ENCODE measurements at regions not wholly inside any gene's neighbourhood (a gene's known extent, or its start where the extent isn't known, plus 50 kb on each side); places are given as distances from the start of the nearest gene placed in this dataset.

DNA sequence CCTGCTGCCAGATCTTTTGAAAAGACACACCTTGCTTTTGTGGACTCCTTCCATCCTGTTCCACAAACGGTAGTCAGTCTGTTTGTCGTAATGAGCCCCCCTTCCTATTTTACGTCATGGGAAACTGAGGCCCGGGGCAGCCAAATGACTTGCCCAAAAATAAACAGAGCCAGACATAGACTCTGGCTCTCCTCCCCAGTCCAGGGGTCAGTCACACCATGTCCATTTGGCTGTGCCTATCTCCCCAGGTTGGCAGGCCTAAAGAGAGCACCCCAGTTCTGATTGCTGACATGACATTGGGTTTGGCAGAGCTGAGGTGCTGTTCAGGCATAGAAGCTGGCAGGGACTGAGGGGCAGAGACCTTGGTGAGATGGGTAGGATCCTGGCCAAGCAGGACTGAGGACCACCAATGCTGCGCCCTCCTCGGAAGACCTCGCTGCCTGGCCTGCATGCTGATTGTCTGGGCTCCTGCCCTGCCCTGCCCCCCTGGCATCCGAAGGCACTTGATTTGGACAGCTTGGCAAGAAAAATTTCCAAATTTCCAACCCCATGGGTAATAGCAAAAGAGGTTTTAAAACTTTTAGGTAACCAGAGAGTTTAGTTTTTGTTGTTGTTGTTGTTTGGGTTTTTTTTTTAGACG, 335.4 kb downstream of the DYSF start:
- ChIA-PET POLR2A (ENCODE audit: low non-redundant PET) (no interaction called here), CTCF (no interaction called here)
- TF ChIP-seq, protein P1, sequence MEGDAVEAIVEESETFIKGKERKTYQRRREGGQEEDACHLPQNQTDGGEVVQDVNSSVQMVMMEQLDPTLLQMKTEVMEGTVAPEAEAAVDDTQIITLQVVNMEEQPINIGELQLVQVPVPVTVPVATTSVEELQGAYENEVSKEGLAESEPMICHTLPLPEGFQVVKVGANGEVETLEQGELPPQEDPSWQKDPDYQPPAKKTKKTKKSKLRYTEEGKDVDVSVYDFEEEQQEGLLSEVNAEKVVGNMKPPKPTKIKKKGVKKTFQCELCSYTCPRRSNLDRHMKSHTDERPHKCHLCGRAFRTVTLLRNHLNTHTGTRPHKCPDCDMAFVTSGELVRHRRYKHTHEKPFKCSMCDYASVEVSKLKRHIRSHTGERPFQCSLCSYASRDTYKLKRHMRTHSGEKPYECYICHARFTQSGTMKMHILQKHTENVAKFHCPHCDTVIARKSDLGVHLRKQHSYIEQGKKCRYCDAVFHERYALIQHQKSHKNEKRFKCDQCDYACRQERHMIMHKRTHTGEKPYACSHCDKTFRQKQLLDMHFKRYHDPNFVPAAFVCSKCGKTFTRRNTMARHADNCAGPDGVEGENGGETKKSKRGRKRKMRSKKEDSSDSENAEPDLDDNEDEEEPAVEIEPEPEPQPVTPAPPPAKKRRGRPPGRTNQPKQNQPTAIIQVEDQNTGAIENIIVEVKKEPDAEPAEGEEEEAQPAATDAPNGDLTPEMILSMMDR (conservative IDR thresholded peaks at IDR 0.05; ENCODE audit: low read depth, low read length), result no peak
- no TSS peak for BruUV-seq (replicated peaks)
- Histone ChIP-seq H3K36me3 (ENCODE audit: insufficient read depth, low read length, poor library complexity, severe bottlenecking) (no peaks in the 10 kb centered on the region), H3K27me3 (replicated peaks; ENCODE audit: insufficient read depth, low read depth, low read length, poor library complexity) (no peaks in the 10 kb centered on the region), H3K27ac (ENCODE audit: low read depth, low read length, poor library complexity, severe bottlenecking) (no peak overlapping the region), H3K4me1 (ENCODE audit: insufficient read depth, low read length, poor library complexity, severe bottlenecking) (no peaks in the 10 kb centered on the region), H3K9me3 (ENCODE audit: low read depth, low read length, poor library complexity, severe bottlenecking) (no peaks in the 10 kb centered on the region), H3K4me3 (ENCODE audit: low read depth, low read length, poor library complexity, severe bottlenecking) (no peak overlapping the region)
- DNase-seq (ENCODE audit: low spot score), result no peak
- intact Hi-C loops (cut with micrococcal nuclease; ENCODE audit: unreplicated experiment), result no loop called here

DNA sequence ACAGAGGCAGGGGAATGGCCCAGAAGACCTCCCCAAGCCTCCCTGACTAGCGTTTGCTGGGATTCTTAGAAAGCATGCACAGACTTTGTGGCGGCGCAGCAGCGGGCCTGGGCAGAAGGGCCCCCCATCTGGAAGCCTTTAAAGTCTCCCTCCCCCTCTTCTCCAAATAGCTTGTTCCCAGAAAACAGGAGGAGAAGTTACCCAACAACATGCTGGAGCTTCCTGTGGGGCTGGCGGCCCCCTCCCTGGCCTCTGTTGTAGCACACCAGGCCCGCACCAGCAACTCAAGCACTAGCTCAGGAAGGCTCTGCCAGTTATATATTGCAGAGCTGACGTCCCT, 334.8 kb downstream of the DYSF start:
- intact Hi-C loops (cut with micrococcal nuclease; ENCODE audit: unreplicated experiment), result no loop called here
- no peak overlapping the region for H3K27ac ChIP-seq (ENCODE audit: low read depth, low read length, poor library complexity, severe bottlenecking)
- no peaks in the 10 kb centered on the region for H3K9me3 ChIP-seq (ENCODE audit: low read depth, low read length, poor library complexity, severe bottlenecking)
- H3K36me3 ChIP-seq (ENCODE audit: insufficient read depth, low read length, poor library complexity, severe bottlenecking), result no peaks in the 10 kb centered on the region
- DNase-seq (ENCODE audit: low spot score), result no peak
- TF ChIP-seq, protein P1 (conservative IDR thresholded peaks at IDR 0.05; ENCODE audit: low read depth, low read length), result no peak
- no peak for TF ChIP-seq EZH2 (IDR thresholded peaks at IDR 0.05; ENCODE audit: borderline replicate concordance, low read depth, low read length, poor library complexity, severe bottlenecking)
- BruUV-seq (replicated peaks), result no TSS peak
- no peaks in the 10 kb centered on the region for H3K4me1 ChIP-seq (ENCODE audit: insufficient read depth, low read length, poor library complexity, severe bottlenecking)
- H3K4me3 ChIP-seq (ENCODE audit: low read depth, low read length, poor library complexity, severe bottlenecking), result no peak overlapping the region
- no peaks in the 10 kb centered on the region for H3K27me3 ChIP-seq (replicated peaks; ENCODE audit: insufficient read depth, low read depth, low read length, poor library complexity)
- CTCF ChIA-PET, result no interaction called here
- POLR2A ChIA-PET (ENCODE audit: low non-redundant PET), result no interaction called here

DNA sequence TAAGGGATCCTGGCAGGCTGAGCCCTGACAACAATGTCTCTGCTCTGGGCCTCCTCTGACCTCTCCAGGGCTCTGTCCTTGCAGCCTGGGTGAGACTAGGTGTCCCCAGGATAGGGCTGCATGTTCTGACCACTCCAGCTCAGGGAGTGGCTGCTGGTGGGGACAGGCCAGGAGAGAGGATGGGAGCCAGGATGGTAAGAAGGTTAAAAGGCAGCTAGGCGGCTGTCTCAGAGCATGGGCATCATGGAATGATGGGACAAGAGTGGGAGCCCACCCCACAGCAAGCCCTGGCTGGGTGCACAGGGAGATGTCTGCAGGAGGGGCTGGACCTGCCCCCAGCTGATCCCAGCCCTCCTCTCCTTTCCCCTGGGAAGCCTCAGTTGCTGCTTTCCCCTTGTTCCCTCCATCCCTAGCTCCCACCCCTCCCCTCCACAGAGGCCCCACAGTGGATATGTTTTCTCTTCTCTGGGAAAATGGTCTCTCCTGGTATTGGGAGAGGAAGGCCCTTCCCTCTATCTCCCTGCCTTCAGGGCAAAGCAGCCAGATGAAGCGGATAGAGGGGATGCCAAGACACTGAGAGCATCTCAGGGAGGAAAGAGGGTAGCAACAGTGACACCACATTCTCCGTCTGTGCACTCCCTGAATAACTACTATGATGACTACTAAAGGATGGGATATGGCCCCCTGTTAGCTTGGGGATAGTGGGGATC, 334.3 kb downstream of the DYSF start:
- no peak for TF ChIP-seq EZH2 (IDR thresholded peaks at IDR 0.05; ENCODE audit: borderline replicate concordance, low read depth, low read length, poor library complexity, severe bottlenecking)
- TF ChIP-seq, protein P1 (conservative IDR thresholded peaks at IDR 0.05; ENCODE audit: low read depth, low read length), result no peak
- Histone ChIP-seq H3K27me3 (replicated peaks; ENCODE audit: insufficient read depth, low read depth, low read length, poor library complexity) (no peaks in the 10 kb centered on the region), H3K36me3 (ENCODE audit: insufficient read depth, low read length, poor library complexity, severe bottlenecking) (no peaks in the 10 kb centered on the region), H3K27ac (ENCODE audit: low read depth, low read length, poor library complexity, severe bottlenecking) (no peak overlapping the region), H3K9me3 (ENCODE audit: low read depth, low read length, poor library complexity, severe bottlenecking) (no peaks in the 10 kb centered on the region), H3K4me1 (ENCODE audit: insufficient read depth, low read length, poor library complexity, severe bottlenecking) (no peaks in the 10 kb centered on the region), H3K4me3 (ENCODE audit: low read depth, low read length, poor library complexity, severe bottlenecking) (no peak overlapping the region)
- CTCF ChIA-PET, result no interaction called here
- no TSS peak for BruUV-seq (replicated peaks)
- intact Hi-C loops (cut with micrococcal nuclease; ENCODE audit: unreplicated experiment), result no loop called here
- DNase-seq (ENCODE audit: low spot score), result no peak
- POLR2A ChIA-PET (ENCODE audit: low non-redundant PET), result no interaction called here

Data from A673 (cell line).